PC-3 (cell line): ENCODE measurements at regions not wholly inside any gene's neighbourhood (a gene's known extent, or its start where the extent isn't known, plus 50 kb on each side); places are given as distances from the start of the nearest gene placed in this dataset.

Experiments
- CTCF ChIP-seq: fragments of 300-600 bp; sonication (generic); conservative IDR thresholded peaks from 2 replicates; pipeline ENCODE4 v1.5.1; 2017; ENCODE audit warnings: antibody characterized with exemption, low read depth, mild to moderate bottlenecking, low read length
- EZH2 ChIP-seq: fragments of 300-600 bp; sonication (generic); IDR thresholded peaks from one replicate; pipeline ENCODE4 v1.6.1; 2017; ENCODE audit warnings: antibody characterized with exemption, mild to moderate bottlenecking, low read length; ENCODE audit not compliant: unreplicated experiment
- EZH2phosphoT487 ChIP-seq: fragments of 300-600 bp; sonication (generic); IDR thresholded peaks from 2 replicates; pipeline ENCODE4 v1.6.1; 2018; ENCODE audit warnings: mild to moderate bottlenecking, antibody characterized with exemption, low read length, borderline replicate concordance

- TF ChIP-seq CTCF (peak; percentile 50), EZH2phosphoT487 (no peak), EZH2 (no peak)
Observed at GRCh38 chr2:43105586-43106558, 120.5 kb downstream of the ZFP36L2 start.
